ENCODE measurements at regions not wholly inside any gene's neighbourhood (a gene's known extent, or its start where the extent isn't known, plus 50 kb on each side); places are given as distances from the start of the nearest gene placed in this dataset.

- no peak for DNase-seq (ENCODE audit: low read depth)
These were observed 60.1 kb upstream of the ARID5B start for GRCh38 chr10:61841338-61841875.

GRCh38 chr10:61842755-61843497 is 58.6 kb upstream of the ARID5B start:
- DNase-seq (ENCODE audit: low read depth): peak; percentile 73

GRCh38 chr10:61844116-61844822 is 57.2 kb upstream of the ARID5B start:
- DNase-seq (ENCODE audit: low read depth): no peak

- no peak for DNase-seq (ENCODE audit: low read depth)
These were observed 56.1 kb upstream of the ARID5B start for GRCh38 chr10:61845196-61845949.

- no peak for DNase-seq (ENCODE audit: low read depth)
These were observed 55.6 kb upstream of the ARID5B start for GRCh38 chr10:61845950-61846268.

- no peak for DNase-seq (ENCODE audit: low read depth)
These were observed 55.0 kb upstream of the ARID5B start for GRCh38 chr10:61846370-61847031.

- DNase-seq (ENCODE audit: low read depth): peak; percentile 19
These were observed 54.4 kb upstream of the ARID5B start for GRCh38 chr10:61847087-61847486.

- peak; percentile 53 for DNase-seq (ENCODE audit: low read depth)
These were observed 53.9 kb upstream of the ARID5B start for GRCh38 chr10:61847640-61848039.

- DNase-seq (ENCODE audit: low read depth): no peak
These were observed 51.1 kb upstream of the ARID5B start for GRCh38 chr10:61850376-61850775.
